Tibial nerve (tissue), 4 donors: ENCODE measurements at regions not wholly inside any gene's neighbourhood (a gene's known extent, or its start where the extent isn't known, plus 50 kb on each side); places are given as distances from the start of the nearest gene placed in this dataset.

Experiments
- EP300 ChIP-seq, 2 donors: sonication (generic); formaldehyde crosslinking; IDR thresholded peaks; one replicate each; pipeline ENCODE4 v1.6.1; 2017; ENCODE audit warnings: antibody characterized with exemption in 2 of 2, mild to moderate bottlenecking in 1 of 2
- POLR2A ChIP-seq, 2 donors: fragments of 450-650 bp; IDR thresholded peaks; one replicate each; pipeline ENCODE4 v1.6.1; 2017; ENCODE audit warnings: antibody characterized with exemption in 2 of 2, mild to moderate bottlenecking in 2 of 2, moderate library complexity in 2 of 2
- TF ChIP-seq, protein P1 (sequence below), 5 experiments: fragments of 200-600 bp in 3 of 5; fragments of 450-650 bp in 2 of 5; sonication (generic) in 3 of 5; IDR thresholded peaks; one replicate each; pipeline ENCODE4 v1.5.1; 2016 to 2019; ENCODE audit warnings: antibody characterized with exemption in 5 of 5, mild to moderate bottlenecking in 3 of 5, moderate library complexity in 2 of 5

DNA sequence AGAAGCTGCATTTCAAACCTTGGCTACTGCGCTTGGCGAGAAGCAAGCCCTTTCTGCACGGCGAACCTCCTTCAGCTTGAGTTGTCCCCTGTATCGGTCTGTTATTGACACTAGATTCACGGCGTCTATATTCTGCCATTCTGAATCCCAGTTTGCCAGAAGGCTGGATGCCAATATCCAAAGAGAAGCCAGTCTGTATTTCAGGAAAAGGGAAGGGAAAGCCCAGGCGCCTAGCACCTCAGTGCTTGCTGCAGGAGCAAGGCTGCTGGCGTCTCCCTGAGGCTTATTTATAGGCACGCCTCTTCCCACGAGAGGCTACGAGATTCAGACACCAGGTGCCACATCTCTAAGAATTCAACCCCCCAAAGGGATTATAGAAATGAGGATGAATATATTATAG, 89.6 kb upstream of the CDH4 start:
- TF ChIP-seq, protein P1, sequence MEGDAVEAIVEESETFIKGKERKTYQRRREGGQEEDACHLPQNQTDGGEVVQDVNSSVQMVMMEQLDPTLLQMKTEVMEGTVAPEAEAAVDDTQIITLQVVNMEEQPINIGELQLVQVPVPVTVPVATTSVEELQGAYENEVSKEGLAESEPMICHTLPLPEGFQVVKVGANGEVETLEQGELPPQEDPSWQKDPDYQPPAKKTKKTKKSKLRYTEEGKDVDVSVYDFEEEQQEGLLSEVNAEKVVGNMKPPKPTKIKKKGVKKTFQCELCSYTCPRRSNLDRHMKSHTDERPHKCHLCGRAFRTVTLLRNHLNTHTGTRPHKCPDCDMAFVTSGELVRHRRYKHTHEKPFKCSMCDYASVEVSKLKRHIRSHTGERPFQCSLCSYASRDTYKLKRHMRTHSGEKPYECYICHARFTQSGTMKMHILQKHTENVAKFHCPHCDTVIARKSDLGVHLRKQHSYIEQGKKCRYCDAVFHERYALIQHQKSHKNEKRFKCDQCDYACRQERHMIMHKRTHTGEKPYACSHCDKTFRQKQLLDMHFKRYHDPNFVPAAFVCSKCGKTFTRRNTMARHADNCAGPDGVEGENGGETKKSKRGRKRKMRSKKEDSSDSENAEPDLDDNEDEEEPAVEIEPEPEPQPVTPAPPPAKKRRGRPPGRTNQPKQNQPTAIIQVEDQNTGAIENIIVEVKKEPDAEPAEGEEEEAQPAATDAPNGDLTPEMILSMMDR (IDR thresholded peaks at IDR 0.05): no peak
- TF ChIP-seq POLR2A (IDR thresholded peaks at IDR 0.05): no peak
- TF ChIP-seq EP300 (IDR thresholded peaks at IDR 0.05): no peak
